Heart left ventricle (tissue), 16 donors: ENCODE measurements at regions not wholly inside any gene's neighbourhood (a gene's known extent, or its start where the extent isn't known, plus 50 kb on each side); places are given as distances from the start of the nearest gene placed in this dataset.

Experiments
- ATAC-seq, 4 donors: fragments of 200-7000 bp; cut with Tn5 transposase; one replicate each; pipeline ENCODE4 v1.9.1; 2020 to 2022; ENCODE audit warnings: moderate library complexity in 4 of 4, mild to moderate bottlenecking in 3 of 4, moderate number of reproducible peaks in 1 of 4
- DNase-seq, 5 donors: peaks; one replicate each; pipeline ENCODE4 v3.0.0-alpha.2; 2020
- H3K27ac ChIP-seq, 12 donors: fragments of 200-600 bp; sonication (generic) in 4 of 12; one replicate each; pipeline versions ENCODE4 v1.5.0 to v1.8.0; 2016 to 2022; ENCODE audit warnings: mild to moderate bottlenecking in 2 of 12
- H3K27me3 ChIP-seq, 9 donors: fragments of 200-600 bp; sonication (generic) in 2 of 9; one replicate each; pipeline versions ENCODE4 v1.5.1 to v1.8.0; 2016 to 2022; ENCODE audit warnings: mild to moderate bottlenecking in 3 of 9
- H3K36me3 ChIP-seq, 9 donors: fragments of 200-600 bp; sonication (generic) in 2 of 9; one replicate each; pipeline versions ENCODE4 v1.5.0 to v1.8.0; 2018 to 2022; ENCODE audit warnings: mild to moderate bottlenecking in 2 of 9
- H3K4me1 ChIP-seq, 12 donors: fragments of 200-600 bp; sonication (generic) in 4 of 12; one replicate each; pipeline versions ENCODE4 v1.5.0 to v1.8.0; 2016 to 2022; ENCODE audit warnings: mild to moderate bottlenecking in 3 of 12
- H3K4me3 ChIP-seq, 12 donors: fragments of 200-600 bp; sonication (generic) in 4 of 12; one replicate each; pipeline versions ENCODE4 v1.5.0 to v1.8.0; 2017 to 2022; ENCODE audit warnings: mild to moderate bottlenecking in 9 of 12, moderate library complexity in 4 of 12
- H3K9me3 ChIP-seq, 12 donors: fragments of 200-600 bp; sonication (generic) in 4 of 12; one replicate each; pipeline versions ENCODE4 v1.5.0 to v1.8.0; 2016 to 2022; ENCODE audit warnings: mild to moderate bottlenecking in 1 of 12
- CTCF ChIP-seq, 12 donors: fragments of 200-600 bp; sonication (generic) in 4 of 12; IDR thresholded peaks; one replicate each; pipeline versions ENCODE4 v1.5.0 to v1.8.0; 2018 to 2022; ENCODE audit warnings: antibody characterized with exemption in 12 of 12, mild to moderate bottlenecking in 5 of 12
- POLR2A ChIP-seq, 2 donors: fragments of 450-650 bp; IDR thresholded peaks; one replicate each; pipeline ENCODE4 v1.6.1; 2017; ENCODE audit warnings: antibody characterized with exemption in 2 of 2, mild to moderate bottlenecking in 2 of 2, moderate library complexity in 2 of 2
- WGBS, 4 donors: extraction: QIAGEN DNeasy Blood & Tissue Kit in 2 of 4; methylation state at CpG; one replicate each; pipeline versions ENCODE4 v1.1.5 to v1.1.7; 2013 to 2018; 5-methylcytosine and 5-hydroxymethylcytosine counted together
- intact Hi-C, 10 donors: fragments of 100-400 bp; cut with DNase I; formaldehyde crosslinking; loops; one replicate each; pipeline versions ENCODE4 v1.11.1 to v1.14.2; 2022
- donor health status: ischemic (EF 13 %, LVEDD 7.1; RV severe dilation, severe dysfunction).
- donor health status: healthy with polysubstance abuse.
- donor health status: DM: no; HTN: yes; CAD: no.
- donor health status: DM: no; HTN: no; CAD: no.
- donor health status: ischemic (EF 25% LVEDD 6.9; RV normal size, moderate dysfunction).
- donor health status: ischemic (EF 25% LVEDD 5.7; RV mildly dilated, moderate dysfunction).
- donor health status: healthy.
- donor health status: DM: yes; HTN: yes; CAD: no.
- donor health status: ischemic (EF 35%, LVEDD 5.7; RV mildly dilated, moderate dysfunction).
- donor health status: nonischemic (EF 11% LVEDD 7.7; RV severe dilation, severe dysfunction).
- donor health status: DM: yes; HTN: yes; CAD: no.
- donor health status: PGD.
- donor health status: ischemic (EF 29% LVEDD 5.4; RV normal size, mild dysfunction).
- donor health status: nonischemic (EF 23%, LVEDD 6.1; RV moderate dilation, normal function).

GRCh38 chr18:60892441-60892840 lies 440.8 kb upstream of the CDH20 start:
- Histone ChIP-seq H3K27ac (no peak overlapping the region), H3K4me1 (peaks cover 0 to 7% (median 0%) of the 10 kb centered on the region in 12 donors), H3K36me3 (no peaks in the 10 kb centered on the region), H3K4me3 (no peak overlapping the region), H3K27me3 (no peaks in the 10 kb centered on the region), H3K9me3 (no peaks in the 10 kb centered on the region)
- ATAC-seq = no peak
- intact Hi-C loops = no loop called here
- TF ChIP-seq CTCF (IDR thresholded peaks at IDR 0.05) (no peak), POLR2A (IDR thresholded peaks at IDR 0.05) (no peak)
- no peak for DNase-seq

GRCh38 chr18:60892855-60893254 lies 440.4 kb upstream of the CDH20 start:
- no peak overlapping the region for H3K27ac ChIP-seq
- ATAC-seq (no peak), DNase-seq (no peak)
- no peaks in the 10 kb centered on the region for H3K9me3 ChIP-seq
- no peak overlapping the region for H3K4me3 ChIP-seq
- no peak for TF ChIP-seq POLR2A (IDR thresholded peaks at IDR 0.05)
- TF ChIP-seq CTCF (IDR thresholded peaks at IDR 0.05) = no peak
- H3K4me1 ChIP-seq = peaks cover 0 to 7% (median 0%) of the 10 kb centered on the region in 12 donors
- no peaks in the 10 kb centered on the region for H3K27me3 ChIP-seq
- no peaks in the 10 kb centered on the region for H3K36me3 ChIP-seq
- intact Hi-C loops = no loop called here
- 76 to 89% (median 82%) methylated on average over 3 of the region's 3 CpGs for WGBS, 4 donors

- intact Hi-C loops = no loop called here
- 66 to 77% (median 72%) methylated on average over 6 of the region's 6 CpGs for WGBS, 4 donors
- Histone ChIP-seq H3K27me3 (no peaks in the 10 kb centered on the region), H3K27ac (no peak overlapping the region), H3K4me1 (peaks cover 0 to 7% (median 0%) of the 10 kb centered on the region in 12 donors), H3K4me3 (no peak overlapping the region), H3K36me3 (no peaks in the 10 kb centered on the region), H3K9me3 (no peaks in the 10 kb centered on the region)
- DNase-seq (no peak), ATAC-seq (peak in 1 of 4 donors; percentile 52)
- TF ChIP-seq CTCF (IDR thresholded peaks at IDR 0.05) (no peak), POLR2A (IDR thresholded peaks at IDR 0.05) (no peak)
These were observed 439.7 kb upstream of the CDH20 start for GRCh38 chr18:60893355-60894097.

GRCh38 chr18:60894254-60894945 lies 438.8 kb upstream of the CDH20 start:
- ATAC-seq (no peak), DNase-seq (no peak)
- no peak overlapping the region for H3K27ac ChIP-seq
- H3K36me3 ChIP-seq = no peaks in the 10 kb centered on the region
- H3K27me3 ChIP-seq = no peaks in the 10 kb centered on the region
- peaks cover 0 to 7% (median 0%) of the 10 kb centered on the region in 12 donors for H3K4me1 ChIP-seq
- H3K9me3 ChIP-seq = no peaks in the 10 kb centered on the region
- no peak overlapping the region for H3K4me3 ChIP-seq
- intact Hi-C loops = no loop called here
- 74 to 79% (median 76%) methylated on average over 8 of the region's 8 CpGs for WGBS, 4 donors
- TF ChIP-seq CTCF (IDR thresholded peaks at IDR 0.05) (no peak), POLR2A (IDR thresholded peaks at IDR 0.05) (no peak)
